NB4 (cell line): ENCODE measurements at regions not wholly inside any gene's neighbourhood (a gene's known extent, or its start where the extent isn't known, plus 50 kb on each side); places are given as distances from the start of the nearest gene placed in this dataset.
"Not testable (repeated sequence)": the region's sequence is repeated elsewhere in the genome, so short reads cannot be mapped to it uniquely, and the experiment has no call there.

Source experiments
- POLR2A ChIP-seq: IDR thresholded peaks from 2 replicates; pipeline ENCODE4 v1.6.1; 2011; ENCODE audit warnings: mild to moderate bottlenecking; ENCODE audit not compliant: insufficient read length; ENCODE audit errors: extremely low read depth
- TF ChIP-seq, protein P1 (sequence below): IDR thresholded peaks from one replicate; pipeline ENCODE4 v1.5.1; 2012; ENCODE audit warnings: low read depth, low read length
- TF ChIP-seq, protein P2 (sequence below): IDR thresholded peaks from 2 replicates; pipeline ENCODE4 v1.6.1; 2011; ENCODE audit warnings: low read depth, low read length

DNA sequence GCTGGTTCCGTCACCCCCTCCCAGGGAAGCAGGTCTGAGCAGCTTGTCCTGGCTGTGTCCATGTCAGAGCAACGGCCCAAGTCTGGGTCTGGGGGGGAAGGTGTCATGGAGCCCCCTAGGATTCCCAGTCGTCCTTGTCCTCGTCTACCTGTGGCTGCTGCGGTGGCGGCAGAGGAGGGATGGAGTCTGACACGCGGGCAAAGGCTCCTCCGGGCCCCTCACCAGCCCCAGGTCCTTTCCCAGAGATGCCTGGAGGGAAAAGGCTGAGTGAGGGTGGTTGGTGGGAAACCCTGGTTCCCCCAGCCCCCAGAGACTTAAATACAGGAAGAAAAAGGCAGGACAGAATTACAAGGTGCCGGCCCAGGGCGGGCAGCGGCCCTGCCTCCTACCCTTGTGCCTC is 51.9 kb upstream of the IQSEC3 start:
- TF ChIP-seq, protein P1, sequence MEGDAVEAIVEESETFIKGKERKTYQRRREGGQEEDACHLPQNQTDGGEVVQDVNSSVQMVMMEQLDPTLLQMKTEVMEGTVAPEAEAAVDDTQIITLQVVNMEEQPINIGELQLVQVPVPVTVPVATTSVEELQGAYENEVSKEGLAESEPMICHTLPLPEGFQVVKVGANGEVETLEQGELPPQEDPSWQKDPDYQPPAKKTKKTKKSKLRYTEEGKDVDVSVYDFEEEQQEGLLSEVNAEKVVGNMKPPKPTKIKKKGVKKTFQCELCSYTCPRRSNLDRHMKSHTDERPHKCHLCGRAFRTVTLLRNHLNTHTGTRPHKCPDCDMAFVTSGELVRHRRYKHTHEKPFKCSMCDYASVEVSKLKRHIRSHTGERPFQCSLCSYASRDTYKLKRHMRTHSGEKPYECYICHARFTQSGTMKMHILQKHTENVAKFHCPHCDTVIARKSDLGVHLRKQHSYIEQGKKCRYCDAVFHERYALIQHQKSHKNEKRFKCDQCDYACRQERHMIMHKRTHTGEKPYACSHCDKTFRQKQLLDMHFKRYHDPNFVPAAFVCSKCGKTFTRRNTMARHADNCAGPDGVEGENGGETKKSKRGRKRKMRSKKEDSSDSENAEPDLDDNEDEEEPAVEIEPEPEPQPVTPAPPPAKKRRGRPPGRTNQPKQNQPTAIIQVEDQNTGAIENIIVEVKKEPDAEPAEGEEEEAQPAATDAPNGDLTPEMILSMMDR: not testable (repeated sequence)
- TF ChIP-seq POLR2A: not testable (repeated sequence)
- TF ChIP-seq, protein P2, sequence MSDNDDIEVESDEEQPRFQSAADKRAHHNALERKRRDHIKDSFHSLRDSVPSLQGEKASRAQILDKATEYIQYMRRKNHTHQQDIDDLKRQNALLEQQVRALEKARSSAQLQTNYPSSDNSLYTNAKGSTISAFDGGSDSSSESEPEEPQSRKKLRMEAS: not testable (repeated sequence)
